ENCODE measurements at regions not wholly inside any gene's neighbourhood (a gene's known extent, or its start where the extent isn't known, plus 50 kb on each side); places are given as distances from the start of the nearest gene placed in this dataset.

DNA sequence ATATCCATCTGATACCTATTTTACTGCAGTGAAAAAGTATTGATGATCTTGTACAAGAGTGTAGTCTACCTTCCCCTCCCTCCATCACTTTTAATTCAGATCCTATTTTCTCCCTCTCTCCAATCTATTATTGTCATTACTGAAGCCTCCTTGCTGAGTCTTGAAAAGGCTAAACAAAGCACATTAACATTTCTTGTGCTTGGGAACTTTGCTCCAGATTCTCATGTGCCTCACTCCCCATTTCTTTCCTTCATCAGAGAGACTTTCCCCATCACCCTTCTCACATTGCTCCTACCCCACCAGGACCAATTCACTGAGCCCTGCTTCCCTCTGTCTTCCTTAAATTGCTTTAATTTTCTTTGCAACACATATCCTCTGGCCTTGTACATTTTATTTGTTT, 736.2 kb upstream of the GCFC2 start:
- no peak for ATAC-seq
- TF ChIP-seq ZNF8 (CRISPR knock-in tag; IDR thresholded peaks at IDR 0.05) (no peak), BACH2 (CRISPR knock-in tag; IDR thresholded peaks at IDR 0.05; ENCODE audit: borderline replicate concordance) (no peak), CSDC2 (CRISPR knock-in tag; IDR thresholded peaks at IDR 0.05) (no peak), OSR1 (CRISPR knock-in tag; IDR thresholded peaks at IDR 0.05) (no peak), ZC3H10 (CRISPR knock-in tag; IDR thresholded peaks at IDR 0.05) (no peak), ZFP3 (CRISPR knock-in tag; IDR thresholded peaks at IDR 0.05) (no peak), ESRRG (CRISPR knock-in tag; IDR thresholded peaks at IDR 0.05) (no peak), GLIS3 (CRISPR knock-in tag; IDR thresholded peaks at IDR 0.05) (no peak), ZNF70 (CRISPR knock-in tag; IDR thresholded peaks at IDR 0.05) (no peak)
- TF ChIP-seq, protein P1, sequence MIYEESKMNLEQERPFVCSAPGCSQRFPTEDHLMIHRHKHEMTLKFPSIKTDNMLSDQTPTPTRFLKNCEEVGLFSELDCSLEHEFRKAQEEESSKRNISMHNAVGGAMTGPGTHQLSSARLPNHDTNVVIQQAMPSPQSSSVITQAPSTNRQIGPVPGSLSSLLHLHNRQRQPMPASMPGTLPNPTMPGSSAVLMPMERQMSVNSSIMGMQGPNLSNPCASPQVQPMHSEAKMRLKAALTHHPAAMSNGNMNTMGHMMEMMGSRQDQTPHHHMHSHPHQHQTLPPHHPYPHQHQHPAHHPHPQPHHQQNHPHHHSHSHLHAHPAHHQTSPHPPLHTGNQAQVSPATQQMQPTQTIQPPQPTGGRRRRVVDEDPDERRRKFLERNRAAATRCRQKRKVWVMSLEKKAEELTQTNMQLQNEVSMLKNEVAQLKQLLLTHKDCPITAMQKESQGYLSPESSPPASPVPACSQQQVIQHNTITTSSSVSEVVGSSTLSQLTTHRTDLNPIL (CRISPR knock-in tag; IDR thresholded peaks at IDR 0.05; ENCODE audit: low read depth), result no peak
- TF ChIP-seq, protein P2, sequence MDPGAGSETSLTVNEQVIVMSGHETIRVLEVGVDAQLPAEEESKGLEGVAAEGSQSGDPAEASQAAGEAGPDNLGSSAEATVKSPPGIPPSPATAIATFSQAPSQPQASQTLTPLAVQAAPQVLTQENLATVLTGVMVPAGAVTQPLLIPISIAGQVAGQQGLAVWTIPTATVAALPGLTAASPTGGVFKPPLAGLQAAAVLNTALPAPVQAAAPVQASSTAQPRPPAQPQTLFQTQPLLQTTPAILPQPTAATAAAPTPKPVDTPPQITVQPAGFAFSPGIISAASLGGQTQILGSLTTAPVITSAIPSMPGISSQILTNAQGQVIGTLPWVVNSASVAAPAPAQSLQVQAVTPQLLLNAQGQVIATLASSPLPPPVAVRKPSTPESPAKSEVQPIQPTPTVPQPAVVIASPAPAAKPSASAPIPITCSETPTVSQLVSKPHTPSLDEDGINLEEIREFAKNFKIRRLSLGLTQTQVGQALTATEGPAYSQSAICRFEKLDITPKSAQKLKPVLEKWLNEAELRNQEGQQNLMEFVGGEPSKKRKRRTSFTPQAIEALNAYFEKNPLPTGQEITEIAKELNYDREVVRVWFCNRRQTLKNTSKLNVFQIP (CRISPR knock-in tag; IDR thresholded peaks at IDR 0.05; ENCODE audit: borderline replicate concordance, low read depth), result no peak

DNA sequence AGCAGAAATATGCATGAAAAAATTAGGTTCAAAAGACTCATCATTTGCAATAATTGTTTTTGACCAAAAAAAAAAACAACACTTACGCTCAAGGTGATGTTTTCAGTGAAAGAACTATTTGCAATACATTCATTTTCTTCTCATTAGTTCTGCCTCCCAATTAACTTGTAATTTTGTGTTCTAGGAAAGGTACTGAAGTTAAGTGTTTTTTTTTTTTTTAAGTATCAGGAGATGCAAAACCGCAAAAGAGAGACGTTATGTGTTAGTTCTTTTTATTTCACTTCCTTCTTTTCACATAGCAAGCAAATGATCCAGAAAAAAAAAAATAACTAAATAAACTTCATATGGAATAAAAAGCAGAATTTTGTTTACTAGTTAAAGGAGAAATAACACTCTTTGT, 735.2 kb upstream of the GCFC2 start:
- ATAC-seq, result no peak
- TF ChIP-seq ARNTL (CRISPR knock-in tag; IDR thresholded peaks at IDR 0.05; ENCODE audit: borderline replicate concordance, low read depth) (no peak), PPARA (CRISPR knock-in tag; IDR thresholded peaks at IDR 0.05; ENCODE audit: borderline replicate concordance) (no peak), SNAI2 (CRISPR knock-in tag; IDR thresholded peaks at IDR 0.05) (no peak), ISL1 (CRISPR knock-in tag; IDR thresholded peaks at IDR 0.05) (no peak), ZNF565 (CRISPR knock-in tag; conservative IDR thresholded peaks at IDR 0.05; ENCODE audit: low read depth) (no peak), BACH2 (CRISPR knock-in tag; IDR thresholded peaks at IDR 0.05; ENCODE audit: borderline replicate concordance) (no peak), ZNF8 (CRISPR knock-in tag; IDR thresholded peaks at IDR 0.05) (no peak), CSDC2 (CRISPR knock-in tag; IDR thresholded peaks at IDR 0.05) (no peak)
- TF ChIP-seq, protein P3, sequence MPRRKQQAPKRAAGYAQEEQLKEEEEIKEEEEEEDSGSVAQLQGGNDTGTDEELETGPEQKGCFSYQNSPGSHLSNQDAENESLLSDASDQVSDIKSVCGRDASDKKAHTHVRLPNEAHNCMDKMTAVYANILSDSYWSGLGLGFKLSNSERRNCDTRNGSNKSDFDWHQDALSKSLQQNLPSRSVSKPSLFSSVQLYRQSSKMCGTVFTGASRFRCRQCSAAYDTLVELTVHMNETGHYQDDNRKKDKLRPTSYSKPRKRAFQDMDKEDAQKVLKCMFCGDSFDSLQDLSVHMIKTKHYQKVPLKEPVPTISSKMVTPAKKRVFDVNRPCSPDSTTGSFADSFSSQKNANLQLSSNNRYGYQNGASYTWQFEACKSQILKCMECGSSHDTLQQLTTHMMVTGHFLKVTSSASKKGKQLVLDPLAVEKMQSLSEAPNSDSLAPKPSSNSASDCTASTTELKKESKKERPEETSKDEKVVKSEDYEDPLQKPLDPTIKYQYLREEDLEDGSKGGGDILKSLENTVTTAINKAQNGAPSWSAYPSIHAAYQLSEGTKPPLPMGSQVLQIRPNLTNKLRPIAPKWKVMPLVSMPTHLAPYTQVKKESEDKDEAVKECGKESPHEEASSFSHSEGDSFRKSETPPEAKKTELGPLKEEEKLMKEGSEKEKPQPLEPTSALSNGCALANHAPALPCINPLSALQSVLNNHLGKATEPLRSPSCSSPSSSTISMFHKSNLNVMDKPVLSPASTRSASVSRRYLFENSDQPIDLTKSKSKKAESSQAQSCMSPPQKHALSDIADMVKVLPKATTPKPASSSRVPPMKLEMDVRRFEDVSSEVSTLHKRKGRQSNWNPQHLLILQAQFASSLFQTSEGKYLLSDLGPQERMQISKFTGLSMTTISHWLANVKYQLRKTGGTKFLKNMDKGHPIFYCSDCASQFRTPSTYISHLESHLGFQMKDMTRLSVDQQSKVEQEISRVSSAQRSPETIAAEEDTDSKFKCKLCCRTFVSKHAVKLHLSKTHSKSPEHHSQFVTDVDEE (CRISPR knock-in tag; IDR thresholded peaks at IDR 0.05), result no peak
- TF ChIP-seq, protein P1 (CRISPR knock-in tag; IDR thresholded peaks at IDR 0.05; ENCODE audit: low read depth), result no peak

DNA sequence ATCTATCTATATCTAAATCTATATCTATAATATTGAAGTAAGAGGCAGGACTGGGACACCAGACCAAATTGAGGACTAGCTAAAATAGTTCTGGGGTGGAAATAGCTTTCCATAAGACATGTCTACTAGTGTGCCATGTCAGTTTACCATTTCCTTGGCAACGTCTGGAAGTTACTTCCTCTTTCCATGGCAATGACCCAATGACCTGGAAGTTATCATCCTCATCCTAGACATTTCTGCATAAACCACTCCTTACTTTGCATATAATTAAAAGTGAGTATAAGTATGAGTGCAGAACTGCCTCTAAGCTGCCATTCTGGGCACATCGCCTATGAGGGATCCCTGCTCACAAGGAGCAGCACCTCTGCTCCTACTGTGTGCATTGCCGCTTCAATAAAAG, 734.0 kb upstream of the GCFC2 start:
- TF ChIP-seq ZNF8 (CRISPR knock-in tag; IDR thresholded peaks at IDR 0.05) (no peak), BACH2 (CRISPR knock-in tag; IDR thresholded peaks at IDR 0.05; ENCODE audit: borderline replicate concordance) (no peak), ZNF70 (CRISPR knock-in tag; IDR thresholded peaks at IDR 0.05) (no peak), ZNF565 (CRISPR knock-in tag; conservative IDR thresholded peaks at IDR 0.05; ENCODE audit: low read depth) (no peak), ISL1 (CRISPR knock-in tag; IDR thresholded peaks at IDR 0.05) (no peak), ARNTL (CRISPR knock-in tag; IDR thresholded peaks at IDR 0.05; ENCODE audit: borderline replicate concordance, low read depth) (no peak)
- TF ChIP-seq, protein P3 (CRISPR knock-in tag; IDR thresholded peaks at IDR 0.05), result no peak
- TF ChIP-seq, protein P4, sequence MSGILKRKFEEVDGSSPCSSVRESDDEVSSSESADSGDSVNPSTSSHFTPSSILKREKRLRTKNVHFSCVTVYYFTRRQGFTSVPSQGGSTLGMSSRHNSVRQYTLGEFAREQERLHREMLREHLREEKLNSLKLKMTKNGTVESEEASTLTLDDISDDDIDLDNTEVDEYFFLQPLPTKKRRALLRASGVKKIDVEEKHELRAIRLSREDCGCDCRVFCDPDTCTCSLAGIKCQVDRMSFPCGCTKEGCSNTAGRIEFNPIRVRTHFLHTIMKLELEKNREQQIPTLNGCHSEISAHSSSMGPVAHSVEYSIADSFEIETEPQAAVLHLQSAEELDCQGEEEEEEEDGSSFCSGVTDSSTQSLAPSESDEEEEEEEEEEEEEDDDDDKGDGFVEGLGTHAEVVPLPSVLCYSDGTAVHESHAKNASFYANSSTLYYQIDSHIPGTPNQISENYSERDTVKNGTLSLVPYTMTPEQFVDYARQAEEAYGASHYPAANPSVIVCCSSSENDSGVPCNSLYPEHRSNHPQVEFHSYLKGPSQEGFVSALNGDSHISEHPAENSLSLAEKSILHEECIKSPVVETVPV (CRISPR knock-in tag; IDR thresholded peaks at IDR 0.05), result no peak
- TF ChIP-seq, protein P1 (CRISPR knock-in tag; IDR thresholded peaks at IDR 0.05; ENCODE audit: low read depth), result no peak
- no peak for ATAC-seq

All from SK-N-SH treated with all-trans-retinoic acid at 6 μM for 48 hours (cell line).